ENCODE measurements at regions not wholly inside any gene's neighbourhood (a gene's known extent, or its start where the extent isn't known, plus 50 kb on each side); places are given as distances from the start of the nearest gene placed in this dataset.

DNA sequence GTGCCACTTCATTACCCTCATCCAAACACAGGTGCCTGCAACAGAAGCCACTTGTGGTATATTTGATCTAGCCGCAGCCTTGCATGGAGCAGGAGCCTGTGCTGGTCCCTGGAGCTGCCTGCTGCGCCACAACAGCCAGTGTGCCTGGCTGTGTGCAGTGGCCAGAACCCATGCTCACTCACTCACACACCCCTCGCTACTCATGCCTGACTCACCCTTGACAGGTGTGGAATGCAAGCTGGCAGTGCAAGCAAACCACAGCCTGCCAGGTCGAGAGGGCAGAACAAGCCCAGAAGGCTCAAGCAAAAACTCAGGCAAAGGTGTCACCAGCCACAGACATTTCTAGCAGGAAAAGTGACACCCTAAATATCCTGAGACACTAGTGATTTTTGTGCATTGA, 1510.9 kb downstream of the KCNT2 start:
- TF ChIP-seq GATA3 (IDR thresholded peaks at IDR 0.05; ENCODE audit: low read depth, low read length) (no peak), GATA2 (IDR thresholded peaks at IDR 0.05; ENCODE audit: low read depth, low read length) (no peak)
